Colon (tissue), 2 donors: ENCODE measurements at regions not wholly inside any gene's neighbourhood (a gene's known extent, or its start where the extent isn't known, plus 50 kb on each side); places are given as distances from the start of the nearest gene placed in this dataset.

Experiments used
- FAIRE-seq: peaks from 2 replicates; lab custom pipeline; 2012; peaks lifted over from hg19 to GRCh38; lab: Jason Lieb, UNC
- donor health status: control.
- donor health status: control.

GRCh38 chr1:218938259-218938658, 235.4 kb upstream of the LYPLAL1 start:
- FAIRE-seq, result no peak

- no peak for FAIRE-seq
Measured at GRCh38 chr1:218939095-218939494, 234.6 kb upstream of the LYPLAL1 start.

GRCh38 chr1:218942431-218942830, 231.2 kb upstream of the LYPLAL1 start:
- no peak for FAIRE-seq

GRCh38 chr1:218943371-218943770, 230.3 kb upstream of the LYPLAL1 start:
- FAIRE-seq, result no peak

- FAIRE-seq, result no peak
Measured at GRCh38 chr1:218945050-218945449, 228.6 kb upstream of the LYPLAL1 start.

GRCh38 chr1:218946147-218946546, 227.5 kb upstream of the LYPLAL1 start:
- no peak for FAIRE-seq

- no peak for FAIRE-seq
Measured at GRCh38 chr1:218948446-218948845, 225.2 kb upstream of the LYPLAL1 start.

GRCh38 chr1:218953386-218953785, 220.3 kb upstream of the LYPLAL1 start:
- no peak for FAIRE-seq

GRCh38 chr1:218957971-218958370, 215.7 kb upstream of the LYPLAL1 start:
- no peak for FAIRE-seq

GRCh38 chr1:218959784-218960183, 213.9 kb upstream of the LYPLAL1 start:
- FAIRE-seq, result no peak

- FAIRE-seq, result no peak
Measured at GRCh38 chr1:218964471-218965185, 209.1 kb upstream of the LYPLAL1 start.

GRCh38 chr1:218965821-218966220, 207.9 kb upstream of the LYPLAL1 start:
- no peak for FAIRE-seq

GRCh38 chr1:218967254-218967653, 206.4 kb upstream of the LYPLAL1 start:
- FAIRE-seq, result no peak

GRCh38 chr1:218967836-218968235, 205.8 kb upstream of the LYPLAL1 start:
- FAIRE-seq, result no peak

GRCh38 chr1:218969006-218969405, 204.7 kb upstream of the LYPLAL1 start:
- FAIRE-seq, result no peak

- no peak for FAIRE-seq
Measured at GRCh38 chr1:218970397-218970990, 203.2 kb upstream of the LYPLAL1 start.

GRCh38 chr1:218971156-218971555, 202.5 kb upstream of the LYPLAL1 start:
- FAIRE-seq, result no peak

- no peak for FAIRE-seq
Measured at GRCh38 chr1:218980881-218981280, 192.8 kb upstream of the LYPLAL1 start.

- no peak for FAIRE-seq
Measured at GRCh38 chr1:218982482-218982881, 191.2 kb upstream of the LYPLAL1 start.

GRCh38 chr1:218983433-218983832, 190.2 kb upstream of the LYPLAL1 start:
- FAIRE-seq, result no peak

GRCh38 chr1:218983848-218984247, 189.8 kb upstream of the LYPLAL1 start:
- no peak for FAIRE-seq

GRCh38 chr1:218985424-218985984, 188.2 kb upstream of the LYPLAL1 start:
- FAIRE-seq, result no peak

- FAIRE-seq, result no peak
Measured at GRCh38 chr1:218986816-218987215, 186.9 kb upstream of the LYPLAL1 start.

- FAIRE-seq, result no peak
Measured at GRCh38 chr1:218990019-218990418, 183.7 kb upstream of the LYPLAL1 start.
